ENCODE measurements at regions not wholly inside any gene's neighbourhood (a gene's known extent, or its start where the extent isn't known, plus 50 kb on each side); places are given as distances from the start of the nearest gene placed in this dataset.

DNA sequence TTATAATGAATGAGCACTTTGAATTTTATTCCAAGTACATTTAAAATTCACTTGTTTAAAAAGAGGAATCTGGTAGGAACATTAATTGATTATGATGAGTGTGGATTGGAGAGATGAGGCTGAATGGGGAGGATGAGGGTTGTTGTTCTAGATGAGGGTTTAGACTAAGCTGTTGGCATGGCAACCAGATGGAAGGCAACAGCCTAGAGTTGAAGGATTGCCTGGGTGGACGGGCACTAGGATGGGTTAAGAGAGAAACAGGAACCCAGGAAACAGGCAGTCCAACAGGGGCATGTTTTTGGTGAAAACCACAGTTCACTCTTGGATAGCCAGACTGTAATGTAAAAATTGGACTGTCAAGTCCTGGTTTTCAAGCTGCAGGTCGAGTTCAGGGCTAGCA, 125.5 kb downstream of the CHRM3 start:
- Histone ChIP-seq H3K27me3 (ENCODE audit: control insufficient read depth, insufficient read depth, low read length) (no peaks in the 10 kb centered on the region), H3K27ac (ENCODE audit: low read length) (no peak overlapping the region), H3K4me1 (ENCODE audit: control insufficient read depth, insufficient read depth, low read length) (no peaks in the 10 kb centered on the region), H3K36me3 (ENCODE audit: control insufficient read depth, insufficient read depth, low read length) (no peaks in the 10 kb centered on the region), H3K9me3 (ENCODE audit: control insufficient read depth, insufficient read depth, low read depth, low read length) (no peaks in the 10 kb centered on the region), H3K4me3 (ENCODE audit: low read depth in 2 of 2, low read length in 2 of 2) (no peak overlapping the region)
- POLR2A ChIA-PET: no interaction called here
- ATAC-seq (no peak), DNase-seq (ENCODE audit: low read depth, low spot score) (no peak)
- CTCF ChIA-PET: no interaction called here
- no TSS peak for BruUV-seq (replicated peaks)
- in situ Hi-C loops (cut with HindIII; ENCODE audit: low pct_unique_long_range_greater_than_20kb, low sequenced_read_pairs) (no loop called here), intact Hi-C loops (cut with micrococcal nuclease; ENCODE audit: unreplicated experiment) (no loop called here)
- TF ChIP-seq TCF7L2 (IDR thresholded peaks at IDR 0.05; ENCODE audit: low read depth, low read length): no peak
- TF ChIP-seq, protein P1, sequence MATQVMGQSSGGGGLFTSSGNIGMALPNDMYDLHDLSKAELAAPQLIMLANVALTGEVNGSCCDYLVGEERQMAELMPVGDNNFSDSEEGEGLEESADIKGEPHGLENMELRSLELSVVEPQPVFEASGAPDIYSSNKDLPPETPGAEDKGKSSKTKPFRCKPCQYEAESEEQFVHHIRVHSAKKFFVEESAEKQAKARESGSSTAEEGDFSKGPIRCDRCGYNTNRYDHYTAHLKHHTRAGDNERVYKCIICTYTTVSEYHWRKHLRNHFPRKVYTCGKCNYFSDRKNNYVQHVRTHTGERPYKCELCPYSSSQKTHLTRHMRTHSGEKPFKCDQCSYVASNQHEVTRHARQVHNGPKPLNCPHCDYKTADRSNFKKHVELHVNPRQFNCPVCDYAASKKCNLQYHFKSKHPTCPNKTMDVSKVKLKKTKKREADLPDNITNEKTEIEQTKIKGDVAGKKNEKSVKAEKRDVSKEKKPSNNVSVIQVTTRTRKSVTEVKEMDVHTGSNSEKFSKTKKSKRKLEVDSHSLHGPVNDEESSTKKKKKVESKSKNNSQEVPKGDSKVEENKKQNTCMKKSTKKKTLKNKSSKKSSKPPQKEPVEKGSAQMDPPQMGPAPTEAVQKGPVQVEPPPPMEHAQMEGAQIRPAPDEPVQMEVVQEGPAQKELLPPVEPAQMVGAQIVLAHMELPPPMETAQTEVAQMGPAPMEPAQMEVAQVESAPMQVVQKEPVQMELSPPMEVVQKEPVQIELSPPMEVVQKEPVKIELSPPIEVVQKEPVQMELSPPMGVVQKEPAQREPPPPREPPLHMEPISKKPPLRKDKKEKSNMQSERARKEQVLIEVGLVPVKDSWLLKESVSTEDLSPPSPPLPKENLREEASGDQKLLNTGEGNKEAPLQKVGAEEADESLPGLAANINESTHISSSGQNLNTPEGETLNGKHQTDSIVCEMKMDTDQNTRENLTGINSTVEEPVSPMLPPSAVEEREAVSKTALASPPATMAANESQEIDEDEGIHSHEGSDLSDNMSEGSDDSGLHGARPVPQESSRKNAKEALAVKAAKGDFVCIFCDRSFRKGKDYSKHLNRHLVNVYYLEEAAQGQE (IDR thresholded peaks at IDR 0.05; ENCODE audit: insufficient read depth in 1 of 2, low read depth in 2 of 2, low read length in 1 of 2): no peak
- TF ChIP-seq SIN3A (IDR thresholded peaks at IDR 0.05; ENCODE audit: borderline replicate concordance, insufficient read depth, low read depth, low read length): no peak
- TF ChIP-seq, protein P2, sequence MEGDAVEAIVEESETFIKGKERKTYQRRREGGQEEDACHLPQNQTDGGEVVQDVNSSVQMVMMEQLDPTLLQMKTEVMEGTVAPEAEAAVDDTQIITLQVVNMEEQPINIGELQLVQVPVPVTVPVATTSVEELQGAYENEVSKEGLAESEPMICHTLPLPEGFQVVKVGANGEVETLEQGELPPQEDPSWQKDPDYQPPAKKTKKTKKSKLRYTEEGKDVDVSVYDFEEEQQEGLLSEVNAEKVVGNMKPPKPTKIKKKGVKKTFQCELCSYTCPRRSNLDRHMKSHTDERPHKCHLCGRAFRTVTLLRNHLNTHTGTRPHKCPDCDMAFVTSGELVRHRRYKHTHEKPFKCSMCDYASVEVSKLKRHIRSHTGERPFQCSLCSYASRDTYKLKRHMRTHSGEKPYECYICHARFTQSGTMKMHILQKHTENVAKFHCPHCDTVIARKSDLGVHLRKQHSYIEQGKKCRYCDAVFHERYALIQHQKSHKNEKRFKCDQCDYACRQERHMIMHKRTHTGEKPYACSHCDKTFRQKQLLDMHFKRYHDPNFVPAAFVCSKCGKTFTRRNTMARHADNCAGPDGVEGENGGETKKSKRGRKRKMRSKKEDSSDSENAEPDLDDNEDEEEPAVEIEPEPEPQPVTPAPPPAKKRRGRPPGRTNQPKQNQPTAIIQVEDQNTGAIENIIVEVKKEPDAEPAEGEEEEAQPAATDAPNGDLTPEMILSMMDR (IDR thresholded peaks at IDR 0.05): no peak
- no peak for TF ChIP-seq POLR2AphosphoS5 (IDR thresholded peaks at IDR 0.05; ENCODE audit: low read depth, low read length)

DNA sequence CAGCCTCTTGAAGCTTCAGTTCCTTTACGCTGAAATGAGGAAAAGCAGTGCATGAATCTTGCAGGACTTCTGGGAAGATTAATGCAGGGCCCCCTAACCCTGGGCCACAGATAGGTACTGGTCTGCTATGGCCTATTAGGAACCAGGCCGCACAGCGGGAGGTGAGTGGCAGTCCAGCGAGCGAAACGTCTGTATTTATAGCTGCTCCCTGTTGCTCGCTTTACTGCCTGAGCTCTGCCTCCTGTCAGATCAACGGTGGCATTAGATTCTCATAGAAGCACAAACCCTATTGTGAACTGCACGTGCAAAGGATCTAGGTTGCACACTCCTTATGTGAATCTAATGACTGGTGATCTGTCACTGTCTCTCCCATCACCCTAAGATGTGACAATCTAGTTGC, 130.2 kb downstream of the CHRM3 start:
- BruUV-seq (replicated peaks): no TSS peak
- POLR2A ChIA-PET: no interaction called here
- Histone ChIP-seq H3K4me1 (ENCODE audit: control insufficient read depth, insufficient read depth, low read length) (no peaks in the 10 kb centered on the region), H3K27me3 (ENCODE audit: control insufficient read depth, insufficient read depth, low read length) (no peaks in the 10 kb centered on the region), H3K9me3 (ENCODE audit: control insufficient read depth, insufficient read depth, low read depth, low read length) (no peaks in the 10 kb centered on the region), H3K4me3 (ENCODE audit: low read depth in 2 of 2, low read length in 2 of 2) (no peak overlapping the region), H3K27ac (ENCODE audit: low read length) (no peak overlapping the region), H3K36me3 (ENCODE audit: control insufficient read depth, insufficient read depth, low read length) (no peaks in the 10 kb centered on the region)
- in situ Hi-C loops (cut with HindIII; ENCODE audit: low pct_unique_long_range_greater_than_20kb, low sequenced_read_pairs): no loop called here
- CTCF ChIA-PET: no interaction called here
- TF ChIP-seq TCF7L2 (IDR thresholded peaks at IDR 0.05; ENCODE audit: low read depth, low read length) (no peak), POLR2AphosphoS5 (IDR thresholded peaks at IDR 0.05; ENCODE audit: low read depth, low read length) (no peak), SIN3A (IDR thresholded peaks at IDR 0.05; ENCODE audit: borderline replicate concordance, insufficient read depth, low read depth, low read length) (no peak)
- TF ChIP-seq, protein P1 (IDR thresholded peaks at IDR 0.05; ENCODE audit: insufficient read depth in 1 of 2, low read depth in 2 of 2, low read length in 1 of 2): no peak
- TF ChIP-seq, protein P2 (IDR thresholded peaks at IDR 0.05): no peak
- DNase-seq (ENCODE audit: low read depth, low spot score) (no peak), ATAC-seq (no peak)
- intact Hi-C loops (cut with micrococcal nuclease; ENCODE audit: unreplicated experiment): no loop called here
